ENCODE measurements at regions not wholly inside any gene's neighbourhood (a gene's known extent, or its start where the extent isn't known, plus 50 kb on each side); places are given as distances from the start of the nearest gene placed in this dataset.
A peak's percentile ranks its signal among the peaks of the same experiment; 100 is the strongest.

- H3K9me3 ChIP-seq, result no peaks in the 10 kb centered on the region
- no peak for ATAC-seq
- TF ChIP-seq POLR2A (IDR thresholded peaks at IDR 0.05) (no peak), CTCF (IDR thresholded peaks at IDR 0.05 in 4 of 5, conservative IDR thresholded peaks at IDR 0.05 in 1 of 5) (no peak)
- no peaks in the 10 kb centered on the region for H3K36me3 ChIP-seq
- no peak overlapping the region for H3K4me3 ChIP-seq
- H3K27me3 ChIP-seq, result no peaks in the 10 kb centered on the region
- intact Hi-C loops (cut with DNase I; ENCODE audit: low total_unique reads), result loop anchor here (2.0 to 10.0 kb wide), 3 partner anchors 158 to 328 kb away; no protein-coding TSS in a partner anchor
- no peak overlapping the region for H3K27ac ChIP-seq
- no peak for DNase-seq
- H3K4me1 ChIP-seq, result peaks cover 29 to 37% of the 10 kb centered on the region in 2 donors
- in situ Hi-C loops (cut with MboI; ENCODE audit: low sequenced_read_pairs in 4 of 4), result loop anchor here (10.0 kb wide), 4 partner anchors 232 to 332 kb away; partner anchors contain the start of gene RBPJ (in 2 of the 4)
Measured at GRCh38 chr4:26082565-26082964, 168.5 kb downstream of the SMIM20 start.

GRCh38 chr4:26083987-26084386 lies 170.0 kb downstream of the SMIM20 start:
- TF ChIP-seq POLR2A (IDR thresholded peaks at IDR 0.05), result no peak
- DNase-seq (peak; percentile 38 to 63), ATAC-seq (peak; percentile 81 to 90)
- intact Hi-C loops (cut with DNase I; ENCODE audit: low total_unique reads), result loop anchor here (2.0 to 10.0 kb wide), 5 partner anchors 159 to 327 kb away; no protein-coding TSS in a partner anchor
- H3K36me3 ChIP-seq, result no peaks in the 10 kb centered on the region
- in situ Hi-C loops (cut with MboI; ENCODE audit: low sequenced_read_pairs in 4 of 4), result loop anchor here (10.0 kb wide), 4 partner anchors 231 to 331 kb away; partner anchors contain the start of gene RBPJ (in 2 of the 4)
- H3K4me1 ChIP-seq, result peaks cover 29 to 46% of the 10 kb centered on the region in 2 donors
- H3K4me3 ChIP-seq, result no peak overlapping the region
- no peaks in the 10 kb centered on the region for H3K27me3 ChIP-seq
- H3K9me3 ChIP-seq, result no peaks in the 10 kb centered on the region
- H3K27ac ChIP-seq, result peak overlapping the region; percentile 5 to 58 (median 50)

DNA sequence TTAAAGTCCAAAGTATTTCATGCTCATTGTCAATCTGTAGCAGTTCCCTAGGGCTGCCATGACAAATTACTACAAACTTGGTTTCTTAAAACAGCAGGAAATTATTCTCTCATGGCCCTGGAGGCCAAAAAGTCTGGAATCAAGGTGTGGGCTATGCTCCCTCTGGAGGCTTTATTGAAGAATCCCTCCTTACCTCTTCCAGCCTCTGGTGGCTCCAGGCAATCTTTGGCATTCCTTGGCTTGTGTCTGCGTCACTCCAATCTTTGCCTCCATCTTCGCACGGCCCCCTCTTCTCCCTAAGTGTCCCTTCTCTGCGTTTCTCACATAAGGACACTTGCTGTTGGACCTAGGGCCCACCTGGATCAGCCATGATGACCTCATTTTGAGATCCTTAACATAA lies 170.4 kb downstream of the SMIM20 start:
- H3K9me3 ChIP-seq, result no peaks in the 10 kb centered on the region
- intact Hi-C loops (cut with DNase I; ENCODE audit: low total_unique reads) (loop anchor here (2.0 to 10.0 kb wide), 4 partner anchors 160 to 318 kb away; no protein-coding TSS in a partner anchor), in situ Hi-C loops (cut with MboI; ENCODE audit: low sequenced_read_pairs in 4 of 4) (loop anchor here (10.0 kb wide), 4 partner anchors 230 to 330 kb away; partner anchors contain the start of gene RBPJ (in 2 of the 4))
- no peak overlapping the region for H3K4me3 ChIP-seq
- peak overlapping the region; percentile 5 to 55 (median 43) for H3K27ac ChIP-seq
- TF ChIP-seq POLR2A (IDR thresholded peaks at IDR 0.05) (no peak), CTCF (IDR thresholded peaks at IDR 0.05 in 4 of 5, conservative IDR thresholded peaks at IDR 0.05 in 1 of 5) (peak in 1 of 5 experiments; percentile 17)
- H3K36me3 ChIP-seq, result no peaks in the 10 kb centered on the region
- H3K27me3 ChIP-seq, result no peaks in the 10 kb centered on the region
- ATAC-seq (no peak), DNase-seq (no peak)
- peaks cover 29 to 46% of the 10 kb centered on the region in 2 donors for H3K4me1 ChIP-seq

DNA sequence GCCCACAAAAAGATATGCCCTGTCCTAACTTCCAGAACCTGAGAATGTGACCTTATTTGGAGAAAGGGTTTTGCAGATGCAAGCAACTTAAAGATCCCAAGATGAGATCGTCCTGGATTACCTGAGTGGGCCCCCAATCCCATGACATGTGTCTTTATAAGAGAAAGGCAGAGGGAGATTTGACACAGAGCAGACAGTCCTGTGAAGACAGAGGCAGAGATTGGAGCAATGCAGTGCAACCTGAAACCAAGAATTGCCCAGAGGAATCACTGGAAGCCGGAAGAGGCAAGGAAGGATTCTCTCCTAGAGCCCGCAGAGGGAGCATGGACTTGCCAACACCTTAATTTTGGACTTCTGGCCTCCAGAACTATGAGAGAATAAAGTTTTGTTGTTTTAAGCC lies 171.5 kb downstream of the SMIM20 start:
- in situ Hi-C loops (cut with MboI; ENCODE audit: low sequenced_read_pairs in 4 of 4), result loop anchor here (10.0 kb wide), 4 partner anchors 229 to 329 kb away; partner anchors contain the start of gene RBPJ (in 2 of the 4)
- Histone ChIP-seq H3K4me3 (no peak overlapping the region), H3K9me3 (no peaks in the 10 kb centered on the region), H3K27me3 (no peaks in the 10 kb centered on the region), H3K27ac (peak overlapping the region in 2 of 4 donors; percentile 1 to 12), H3K36me3 (no peaks in the 10 kb centered on the region), H3K4me1 (peaks cover 29 to 46% of the 10 kb centered on the region in 2 donors)
- DNase-seq, result no peak
- intact Hi-C loops (cut with DNase I; ENCODE audit: low total_unique reads), result loop anchor here (2.0 to 10.0 kb wide), 4 partner anchors 117 to 317 kb away; no protein-coding TSS in a partner anchor
- TF ChIP-seq CTCF (IDR thresholded peaks at IDR 0.05 in 4 of 5, conservative IDR thresholded peaks at IDR 0.05 in 1 of 5), result no peak
- no peak for TF ChIP-seq POLR2A (IDR thresholded peaks at IDR 0.05)
- no peak for ATAC-seq

DNA sequence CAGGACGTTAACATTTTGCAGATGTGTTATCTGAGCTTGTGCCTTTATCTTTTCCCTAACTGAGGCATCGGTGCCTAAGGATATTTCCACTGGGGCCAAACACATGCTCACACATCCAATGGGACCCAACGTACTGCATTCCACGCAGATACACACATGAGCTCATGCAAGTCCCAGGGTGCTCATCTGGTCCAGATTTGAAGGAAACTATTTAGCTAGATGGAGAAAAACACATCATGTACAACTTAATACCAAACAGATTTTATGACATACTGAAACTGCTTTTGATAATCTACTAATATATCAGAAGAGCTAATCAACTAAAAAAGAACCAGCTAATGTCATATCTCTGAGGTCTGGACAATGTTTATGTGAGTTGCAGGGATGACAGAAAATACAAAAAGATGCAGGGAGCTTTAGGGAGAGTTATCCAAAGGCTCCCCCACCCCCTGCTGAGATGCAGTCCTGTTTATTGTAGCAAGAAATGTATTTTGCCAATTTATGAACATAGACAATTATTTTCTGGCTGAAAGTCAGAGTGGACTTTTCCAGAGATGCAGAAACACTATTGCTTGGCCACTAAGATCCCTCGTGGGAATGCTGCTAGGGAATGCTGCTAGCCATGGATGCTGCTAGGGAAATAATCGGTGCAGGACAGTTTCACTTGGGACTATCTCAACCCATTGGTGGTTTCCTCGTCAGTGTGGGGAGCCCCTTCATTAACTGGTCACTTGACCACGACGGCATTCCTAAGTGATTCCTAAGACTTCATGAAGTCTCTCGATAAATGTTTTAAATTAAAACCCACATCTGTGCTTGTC lies 172.8 kb downstream of the SMIM20 start:
- no peak overlapping the region for H3K4me3 ChIP-seq
- in situ Hi-C loops (cut with MboI; ENCODE audit: low sequenced_read_pairs in 4 of 4), result loop anchor here (10.0 kb wide), 4 partner anchors 228 to 328 kb away; partner anchors contain the start of gene RBPJ (in 2 of the 4)

More for the DNA sequence above, 172.8 kb downstream of the SMIM20 start:
- TF ChIP-seq POLR2A (IDR thresholded peaks at IDR 0.05) (no peak), CTCF (IDR thresholded peaks at IDR 0.05 in 4 of 5, conservative IDR thresholded peaks at IDR 0.05 in 1 of 5) (no peak)
- H3K27ac ChIP-seq, result peak overlapping the region in 2 of 4 donors; percentile 1 to 59
- H3K36me3 ChIP-seq, result no peaks in the 10 kb centered on the region
- ATAC-seq (no peak), DNase-seq (no peak)
- H3K4me1 ChIP-seq, result peaks cover 29 to 46% of the 10 kb centered on the region in 2 donors
- intact Hi-C loops (cut with DNase I; ENCODE audit: low total_unique reads), result loop anchor here (5.0 to 10.0 kb wide), 2 partner anchors 115 to 162 kb away; no protein-coding TSS in a partner anchor
- H3K27me3 ChIP-seq, result no peaks in the 10 kb centered on the region
- H3K9me3 ChIP-seq, result peaks cover 0 to 3% (median 0%) of the 10 kb centered on the region in 3 donors
